H9 (cell line): ENCODE measurements at regions not wholly inside any gene's neighbourhood (a gene's known extent, or its start where the extent isn't known, plus 50 kb on each side); places are given as distances from the start of the nearest gene placed in this dataset.

ENCODE experiments used
- DNase-seq: peaks from one replicate; pipeline ENCODE4 v3.0.0-alpha.2; 2017
- H2AFZ ChIP-seq: one replicate; pipeline ENCODE4 v1.6.1; 2013; ENCODE audit warnings: mild to moderate bottlenecking, low read length, control low read depth, moderate library complexity
- H2AK5ac ChIP-seq: 2 replicates; pipeline ENCODE4 v1.6.1; 2013; ENCODE audit warnings: low read length, control low read depth, mixed read lengths; ENCODE audit not compliant: insufficient read length
- H2BK120ac ChIP-seq: one replicate; pipeline ENCODE4 v1.6.1; 2013; ENCODE audit warnings: low read depth, mild to moderate bottlenecking, low read length, control low read depth, inconsistent platforms; ENCODE audit not compliant: poor library complexity, severe bottlenecking
- H2BK12ac ChIP-seq: 2 replicates; pipeline ENCODE4 v1.6.1; 2013; ENCODE audit warnings: low read length, control low read depth, mixed read lengths, low read depth; ENCODE audit not compliant: insufficient read length
- H2BK15ac ChIP-seq: 2 replicates; pipeline ENCODE4 v1.6.1; 2013; ENCODE audit warnings: low read depth, low read length, control low read depth
- H2BK20ac ChIP-seq: one replicate; pipeline ENCODE4 v1.6.1; 2013; ENCODE audit warnings: low read depth, mild to moderate bottlenecking, low read length, control low read depth, inconsistent platforms; ENCODE audit not compliant: poor library complexity, severe bottlenecking
- H2BK5ac ChIP-seq: 2 replicates; pipeline ENCODE4 v1.6.1; 2013; ENCODE audit warnings: low read length, control low read depth, mixed read lengths; ENCODE audit not compliant: insufficient read length
- H3K14ac ChIP-seq: 2 replicates; pipeline ENCODE4 v1.6.1; 2013; ENCODE audit warnings: low read length, control low read depth; ENCODE audit not compliant: insufficient read depth
- H3K18ac ChIP-seq: 2 replicates; pipeline ENCODE4 v1.6.1; 2013; ENCODE audit warnings: low read depth, mild to moderate bottlenecking, mixed read lengths, low read length, control low read depth; ENCODE audit not compliant: insufficient read length
- H3K23ac ChIP-seq: 2 replicates; pipeline ENCODE4 v1.6.1; 2013; ENCODE audit warnings: low read length, control low read depth, mixed read lengths, low read depth; ENCODE audit not compliant: insufficient read length
- H3K23me2 ChIP-seq: 2 replicates; pipeline ENCODE4 v1.6.1; 2013; ENCODE audit warnings: low read depth, mild to moderate bottlenecking, mixed read lengths, low read length, control low read depth; ENCODE audit not compliant: insufficient read length, poor library complexity, severe bottlenecking
- H3K27ac ChIP-seq: 2 replicates; pipeline ENCODE4 v1.5.1; 2013; ENCODE audit warnings: low read length, control low read depth, mixed read lengths, low read depth; ENCODE audit not compliant: insufficient read length
- H3K27me3 ChIP-seq: 2 replicates; pipeline ENCODE4 v1.6.1; 2013; ENCODE audit warnings: low read length, control low read depth, inconsistent platforms; ENCODE audit not compliant: insufficient read depth
- H3K4ac ChIP-seq: 2 replicates; pipeline ENCODE4 v1.6.1; 2013; ENCODE audit warnings: low read depth, mild to moderate bottlenecking, control low read depth, inconsistent platforms, low read length, moderate library complexity
- H3K4me1 ChIP-seq: 2 replicates; pipeline ENCODE4 v1.6.1; 2013; ENCODE audit warnings: low read length, control low read depth, inconsistent platforms; ENCODE audit not compliant: insufficient read depth
- H3K4me2 ChIP-seq: 2 replicates; pipeline ENCODE4 v1.6.1; 2013; ENCODE audit warnings: low read length, control low read depth, mixed read lengths; ENCODE audit not compliant: insufficient read length, insufficient read depth
- H3K56ac ChIP-seq: 2 replicates; pipeline ENCODE4 v1.6.1; 2013; ENCODE audit warnings: low read depth, mild to moderate bottlenecking, mixed read lengths, low read length, control low read depth; ENCODE audit not compliant: insufficient read length
- H3K79me1 ChIP-seq: 2 replicates; pipeline ENCODE4 v1.6.1; 2013; ENCODE audit warnings: low read depth, mild to moderate bottlenecking, moderate library complexity, low read length, control low read depth, inconsistent platforms; ENCODE audit not compliant: insufficient read depth, poor library complexity, severe bottlenecking
- H3K79me2 ChIP-seq: 2 replicates; pipeline ENCODE4 v1.6.1; 2013; ENCODE audit warnings: low read length, control low read depth, inconsistent platforms; ENCODE audit not compliant: insufficient read depth
- H3K9ac ChIP-seq: 2 replicates; pipeline ENCODE4 v1.6.1; 2013; ENCODE audit warnings: low read length, control low read depth, mixed read lengths; ENCODE audit not compliant: insufficient read length; ENCODE audit errors: extremely low read depth
- H3K9me3 ChIP-seq: one replicate; pipeline ENCODE4 v1.6.1; 2013; ENCODE audit warnings: low read depth, low read length, inconsistent platforms; ENCODE audit not compliant: control insufficient read depth
- H3T11ph ChIP-seq: one replicate; pipeline ENCODE4 v1.6.1; 2013; ENCODE audit warnings: mild to moderate bottlenecking, low read length, control low read depth, inconsistent platforms
- H4K20me1 ChIP-seq: one replicate; pipeline ENCODE4 v1.6.1; 2013; ENCODE audit not compliant: control insufficient read depth, insufficient read length, insufficient read depth
- H4K5ac ChIP-seq: 2 replicates; pipeline ENCODE4 v1.6.1; 2013; ENCODE audit warnings: low read depth, mild to moderate bottlenecking, mixed read lengths, low read length, control low read depth; ENCODE audit not compliant: insufficient read length
- H4K8ac ChIP-seq: replicated peaks from 2 replicates; pipeline ENCODE4 v1.6.1; 2013; ENCODE audit warnings: low read length, control low read depth, mixed read lengths, low read depth; ENCODE audit not compliant: insufficient read length
- H4K91ac ChIP-seq: 2 replicates; pipeline ENCODE4 v1.6.1; 2013; ENCODE audit warnings: low read depth, mild to moderate bottlenecking, moderate library complexity, mixed read lengths, low read length, control low read depth; ENCODE audit not compliant: insufficient read length
- H3K27ac Mint-ChIP-seq, 3 experiments: 2 replicates in 2 of 3; 3 replicates in 1 of 3; pipeline ENCODE4 v1.8.0; 2020 to 2021; ENCODE audit warnings: mixed read lengths in 3 of 3, mild to moderate bottlenecking in 1 of 3, moderate library complexity in 1 of 3
- H3K27me3 Mint-ChIP-seq: 2 replicates; pipeline ENCODE4 v1.8.0; 2021; ENCODE audit warnings: low read depth, mild to moderate bottlenecking, moderate library complexity, mixed read lengths
- H3K36me3 Mint-ChIP-seq, 3 experiments: 2 replicates in 2 of 3; 3 replicates in 1 of 3; pipeline ENCODE4 v1.8.0; 2020 to 2021; ENCODE audit warnings: low read depth in 3 of 3, mixed read lengths in 3 of 3; ENCODE audit not compliant: insufficient read depth in 1 of 3
- H3K4me1 Mint-ChIP-seq, 2 experiments: 2 replicates each; pipeline ENCODE4 v1.8.0; 2020; ENCODE audit warnings: mixed read lengths in 2 of 2
- H3K4me3 Mint-ChIP-seq, 2 experiments: 2 replicates in 1 of 2; 3 replicates in 1 of 2; pipeline ENCODE4 v1.8.0; 2020 to 2021; ENCODE audit warnings: mild to moderate bottlenecking in 2 of 2, mixed read lengths in 2 of 2, moderate library complexity in 1 of 2
- H3K9me3 Mint-ChIP-seq, 2 experiments: 2 replicates in 1 of 2; 3 replicates in 1 of 2; pipeline ENCODE4 v1.8.0; 2020; ENCODE audit warnings: mild to moderate bottlenecking in 2 of 2, mixed read lengths in 2 of 2, moderate library complexity in 1 of 2
- WGBS: extraction: QIAGEN DNeasy Blood & Tissue Kit; methylation state at CpG from one replicate; pipeline ENCODE4 v1.1.7; 2013; ENCODE audit warnings: missing lambda C conversion rate, low lambda C conversion rate, mixed read lengths; ENCODE audit not compliant: insufficient read length; ENCODE audit errors: extremely low coverage; 5-methylcytosine and 5-hydroxymethylcytosine counted together
- TF ChIP-seq, protein P1 (sequence below): fragments of 200-600 bp; sonication (generic); conservative IDR thresholded peaks from 3 replicates; pipeline ENCODE4 v1.8.0; 2021; ENCODE audit warnings: antibody characterized with exemption, mild to moderate bottlenecking

DNA sequence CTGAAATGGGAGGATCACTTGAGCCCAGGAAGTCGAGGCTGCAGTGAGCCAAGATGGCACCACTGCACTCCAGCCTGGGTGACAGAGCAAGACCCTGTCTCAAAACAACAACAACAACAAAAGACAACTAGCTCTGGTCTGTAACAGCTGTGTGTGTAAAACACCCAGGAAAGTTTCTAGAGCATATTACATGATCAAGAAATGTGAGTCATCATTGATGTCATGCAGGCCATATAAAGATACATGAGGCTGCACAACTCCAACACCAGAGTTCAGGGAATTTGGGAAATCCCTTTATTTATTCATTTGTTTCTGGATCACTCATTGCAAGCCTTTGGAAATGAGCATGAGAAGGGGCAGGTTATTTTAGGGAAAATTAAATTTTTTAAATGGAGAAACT lies 50.3 kb upstream of the CTPS1 start:
- no peaks in the 10 kb centered on the region for H4K20me1 ChIP-seq
- no peaks in the 10 kb centered on the region for H3K79me1 ChIP-seq
- Mint-ChIP-seq H3K27me3 (no peaks in the 10 kb centered on the region; the same call in 1 of the 2 replicates), H3K36me3 (no peaks in the 10 kb centered on the region), H3K27ac (no peak overlapping the region), H3K4me3 (no peak overlapping the region), H3K9me3 (peaks cover 0 to 2% of the 10 kb centered on the region in 2 experiments; a peak in 2 of 5 replicates), H3K4me1 (peaks cover 20 to 21% of the 10 kb centered on the region in 2 experiments)
- no peak overlapping the region for H4K5ac ChIP-seq
- no peak for DNase-seq
- no peak overlapping the region for H2AK5ac ChIP-seq
- H3K23me2 ChIP-seq = no peaks in the 10 kb centered on the region
- no peak overlapping the region for H2AFZ ChIP-seq
- H4K8ac ChIP-seq = no peak overlapping the region
- no peaks in the 10 kb centered on the region for H3K9me3 ChIP-seq
- H3K4me2 ChIP-seq = no peak overlapping the region
- H2BK12ac ChIP-seq = no peak overlapping the region
- TF ChIP-seq, protein P1, sequence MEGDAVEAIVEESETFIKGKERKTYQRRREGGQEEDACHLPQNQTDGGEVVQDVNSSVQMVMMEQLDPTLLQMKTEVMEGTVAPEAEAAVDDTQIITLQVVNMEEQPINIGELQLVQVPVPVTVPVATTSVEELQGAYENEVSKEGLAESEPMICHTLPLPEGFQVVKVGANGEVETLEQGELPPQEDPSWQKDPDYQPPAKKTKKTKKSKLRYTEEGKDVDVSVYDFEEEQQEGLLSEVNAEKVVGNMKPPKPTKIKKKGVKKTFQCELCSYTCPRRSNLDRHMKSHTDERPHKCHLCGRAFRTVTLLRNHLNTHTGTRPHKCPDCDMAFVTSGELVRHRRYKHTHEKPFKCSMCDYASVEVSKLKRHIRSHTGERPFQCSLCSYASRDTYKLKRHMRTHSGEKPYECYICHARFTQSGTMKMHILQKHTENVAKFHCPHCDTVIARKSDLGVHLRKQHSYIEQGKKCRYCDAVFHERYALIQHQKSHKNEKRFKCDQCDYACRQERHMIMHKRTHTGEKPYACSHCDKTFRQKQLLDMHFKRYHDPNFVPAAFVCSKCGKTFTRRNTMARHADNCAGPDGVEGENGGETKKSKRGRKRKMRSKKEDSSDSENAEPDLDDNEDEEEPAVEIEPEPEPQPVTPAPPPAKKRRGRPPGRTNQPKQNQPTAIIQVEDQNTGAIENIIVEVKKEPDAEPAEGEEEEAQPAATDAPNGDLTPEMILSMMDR = no peak
- H2BK15ac ChIP-seq = no peak overlapping the region
- H2BK20ac ChIP-seq = no peak overlapping the region
- H3K14ac ChIP-seq = no peak overlapping the region
- H2BK5ac ChIP-seq = no peak overlapping the region
- H2BK120ac ChIP-seq = no peak overlapping the region
- H4K91ac ChIP-seq = no peak overlapping the region
- no peak overlapping the region for H3T11ph ChIP-seq
- H3K18ac ChIP-seq = no peak overlapping the region
- no peak overlapping the region for H3K23ac ChIP-seq
- H3K4me1 ChIP-seq = peaks cover 5% of the 10 kb centered on the region; the same call in 1 of the 2 replicates
- H3K9ac ChIP-seq = no peak overlapping the region
- no peak overlapping the region for H3K56ac ChIP-seq
- no CpG with 5 or more reads among the region's 1 CpG for WGBS
- H3K27me3 ChIP-seq = no peaks in the 10 kb centered on the region
- H3K79me2 ChIP-seq = no peaks in the 10 kb centered on the region; the same call in 1 of the 2 replicates
- no peak overlapping the region for H3K27ac ChIP-seq
- H3K4ac ChIP-seq = no peak overlapping the region
